GM18861 (cell line): ENCODE measurements at regions not wholly inside any gene's neighbourhood (a gene's known extent, or its start where the extent isn't known, plus 50 kb on each side); places are given as distances from the start of the nearest gene placed in this dataset.
"Not testable (repeated sequence)": the region's sequence is repeated elsewhere in the genome, so short reads cannot be mapped to it uniquely, and the experiment has no call there.

Experiments
- ATAC-seq: cut with Tn5 transposase; IDR thresholded peaks from one replicate; pipeline ENCODE4 v1.9.1; 2021; ENCODE audit not compliant: unreplicated experiment

DNA sequence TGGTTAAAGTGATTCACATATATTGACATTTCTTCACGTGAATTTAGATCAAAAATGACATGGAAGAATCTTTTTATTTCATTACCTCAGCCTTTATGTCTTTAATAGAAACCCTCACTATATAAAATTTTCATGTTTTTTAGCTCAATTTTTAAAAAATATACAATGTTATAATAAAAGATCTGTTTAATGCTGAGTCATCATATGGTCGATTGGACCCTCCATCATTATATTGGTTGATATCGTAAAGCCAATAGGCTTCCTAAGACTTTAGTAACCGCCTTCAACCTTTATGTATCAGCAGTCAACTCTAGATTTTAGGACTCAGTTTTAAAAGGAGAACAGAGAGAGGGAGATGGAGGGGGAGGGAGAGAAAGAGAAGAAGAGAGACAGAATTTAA is 162.3 kb upstream of the FERD3L start:
- no peak for ATAC-seq

GRCh38 chr7:19305698-19306097 is 160.5 kb upstream of the FERD3L start:
- ATAC-seq, result no peak

- ATAC-seq, result no peak
Observed at GRCh38 chr7:19304086-19304485, 158.9 kb upstream of the FERD3L start.

GRCh38 chr7:19302731-19303130 is 157.5 kb upstream of the FERD3L start:
- no peak for ATAC-seq

DNA sequence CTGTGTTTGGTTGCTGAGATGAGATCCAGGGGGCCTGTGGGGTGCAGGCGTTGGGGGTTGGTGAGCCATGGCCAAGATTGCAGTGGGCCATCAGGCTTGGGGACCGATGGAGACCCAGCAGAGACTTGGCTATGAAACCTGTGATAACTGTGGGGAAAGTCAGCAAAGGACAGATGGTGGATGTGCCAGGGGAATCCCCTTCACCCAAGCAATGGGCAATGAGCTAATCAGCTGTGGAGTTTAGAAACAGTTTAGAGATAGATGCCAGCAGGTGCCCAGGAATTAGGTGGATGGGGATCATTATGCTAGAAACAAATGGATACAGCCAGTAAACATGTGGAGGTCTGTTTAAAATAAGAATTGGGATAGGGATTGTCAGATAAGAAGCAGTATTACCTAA is 151.4 kb upstream of the FERD3L start:
- no peak for ATAC-seq

DNA sequence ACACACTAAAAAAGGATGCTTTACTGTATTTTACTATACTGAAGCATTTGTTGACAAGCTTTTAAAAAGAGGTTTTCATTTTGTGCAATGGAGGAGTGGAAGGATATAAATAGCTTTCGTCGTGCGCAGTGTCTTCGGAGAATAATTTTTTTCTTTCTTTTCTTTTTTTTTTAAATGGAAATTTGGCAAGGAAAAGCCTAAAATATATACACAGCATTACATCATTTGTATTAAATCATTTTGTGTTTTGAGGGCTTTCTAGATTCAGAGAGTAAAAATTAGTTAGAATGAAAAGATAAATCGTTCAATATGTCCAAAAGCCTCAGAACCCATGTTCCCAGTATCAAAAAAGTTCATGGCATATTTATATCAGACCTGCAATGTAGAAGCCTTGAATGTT is 150.2 kb upstream of the FERD3L start:
- no peak for ATAC-seq

GRCh38 chr7:19294619-19295018 is 149.4 kb upstream of the FERD3L start:
- no peak for ATAC-seq

GRCh38 chr7:19293431-19293830 is 148.2 kb upstream of the FERD3L start:
- ATAC-seq, result no peak

- no peak for ATAC-seq
Observed at GRCh38 chr7:19290968-19291367, 145.7 kb upstream of the FERD3L start.

DNA sequence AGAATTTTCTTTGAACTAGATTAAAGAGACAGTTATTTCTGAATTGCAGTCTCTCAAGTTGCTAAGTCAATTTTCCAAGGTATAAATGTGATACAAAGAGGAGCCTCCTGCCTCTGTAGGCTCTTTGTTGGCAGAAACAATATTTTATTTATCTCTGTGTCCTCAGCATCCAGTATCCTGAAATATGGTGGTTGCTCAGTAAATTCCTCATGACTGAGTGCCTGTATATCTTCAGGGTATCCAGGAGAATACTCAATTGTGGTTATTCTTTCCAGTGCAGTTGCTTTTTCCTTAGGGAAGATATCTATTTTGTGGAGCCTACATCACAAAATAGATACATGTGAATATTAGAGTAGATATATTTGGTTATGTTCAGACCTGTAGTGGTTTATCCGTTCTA is 144.8 kb upstream of the FERD3L start:
- ATAC-seq, result no peak

GRCh38 chr7:19284596-19285300 is 139.5 kb upstream of the FERD3L start:
- no peak for ATAC-seq

DNA sequence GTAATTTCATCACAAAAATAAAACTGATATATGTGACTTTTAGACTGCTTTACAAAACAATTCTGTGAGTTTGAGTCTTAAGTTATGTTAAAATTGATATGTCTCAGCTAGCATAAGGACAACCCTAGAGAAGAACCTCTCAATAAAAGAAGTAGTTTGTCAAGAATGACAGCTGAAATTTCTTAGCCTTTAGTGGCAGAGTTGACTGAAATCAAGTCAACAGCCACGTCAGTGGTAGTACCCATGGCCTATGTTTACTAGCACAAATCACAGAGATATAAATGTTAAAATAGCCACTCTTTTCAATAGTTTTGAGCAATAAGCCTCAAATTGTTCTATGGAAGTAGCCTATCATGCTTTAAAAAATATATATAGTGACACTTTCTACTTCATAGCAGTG is 138.9 kb upstream of the FERD3L start:
- no peak for ATAC-seq

DNA sequence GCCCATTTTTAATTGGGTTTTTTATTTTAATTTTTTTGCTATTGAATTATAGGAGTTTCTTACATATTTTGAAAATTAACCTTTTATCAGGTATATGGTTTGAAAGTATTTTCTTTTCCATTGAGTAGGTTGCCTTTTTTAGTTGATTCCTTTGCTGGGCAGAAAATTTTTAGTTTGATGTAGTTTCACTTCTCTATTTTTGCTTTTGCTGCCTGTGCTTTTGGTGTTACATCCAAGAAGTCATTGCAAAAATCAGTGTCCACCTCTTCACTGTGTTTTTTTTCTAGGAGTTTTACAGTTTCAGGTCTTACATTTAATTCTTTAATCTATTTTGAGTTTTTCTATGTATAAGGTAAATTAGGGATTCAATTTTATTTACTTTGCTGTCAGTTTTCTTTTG is 129.8 kb upstream of the FERD3L start:
- no peak for ATAC-seq

DNA sequence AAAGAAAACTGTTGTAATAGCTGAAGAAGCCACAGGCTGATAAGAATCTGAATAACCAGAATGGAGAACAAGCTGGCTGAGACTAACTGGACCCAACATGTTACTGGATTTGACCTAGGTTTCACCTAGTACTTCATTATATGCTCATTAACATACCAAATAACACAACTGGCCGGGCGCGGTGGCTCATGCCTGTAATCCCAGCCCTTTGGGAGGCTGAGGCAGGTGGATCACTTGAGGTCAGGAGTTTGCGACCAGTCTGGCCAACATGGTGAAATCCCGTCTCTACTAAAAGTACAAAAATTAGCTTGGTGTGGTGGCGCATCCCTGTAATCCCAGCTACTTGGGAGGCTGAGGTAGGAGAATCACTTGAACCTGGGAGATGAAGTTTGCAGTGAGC is 127.1 kb upstream of the FERD3L start:
- not testable (repeated sequence) for ATAC-seq

DNA sequence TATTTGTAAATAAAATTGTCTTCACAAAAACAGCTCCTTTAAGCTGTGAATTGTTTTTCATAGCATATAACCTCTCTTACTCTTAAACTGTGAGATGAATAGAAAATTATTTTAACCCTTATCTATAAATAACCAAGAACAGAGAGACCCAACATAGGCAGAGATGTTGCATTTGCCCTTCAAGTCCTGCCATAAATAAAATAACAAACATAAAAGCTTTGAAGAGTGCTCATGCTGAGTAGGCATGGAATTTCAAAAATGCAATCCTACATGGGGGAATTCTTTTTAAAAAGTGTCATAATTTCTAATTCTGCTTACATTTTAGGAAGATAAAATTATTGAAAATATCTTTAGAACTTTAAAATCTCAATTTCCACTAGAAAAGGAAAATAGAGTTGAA is 124.1 kb upstream of the FERD3L start:
- ATAC-seq, result no peak

- no peak for ATAC-seq
Observed at GRCh38 chr7:19268737-19269136, 123.5 kb upstream of the FERD3L start.

DNA sequence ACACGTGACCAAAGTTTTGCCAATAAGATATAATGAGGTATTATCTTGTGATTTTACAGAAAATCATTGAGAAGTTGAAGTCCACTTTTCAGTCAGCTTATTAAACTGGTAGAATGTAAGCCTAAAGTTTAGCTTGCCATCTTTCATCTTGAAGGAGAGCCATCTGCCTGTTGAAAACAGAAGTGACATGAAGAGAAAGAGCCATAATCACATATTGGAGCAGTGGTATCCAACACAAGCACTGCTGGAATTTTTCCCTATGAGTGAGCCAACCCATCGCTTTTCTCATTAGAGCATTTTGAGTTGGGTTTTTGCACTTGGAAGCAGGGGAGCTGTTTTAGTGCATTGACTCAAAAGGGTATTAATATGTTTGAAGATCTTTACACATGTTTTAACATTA is 117.6 kb upstream of the FERD3L start:
- ATAC-seq, result no peak

GRCh38 chr7:19249281-19249680 is 104.1 kb upstream of the FERD3L start:
- ATAC-seq, result no peak

DNA sequence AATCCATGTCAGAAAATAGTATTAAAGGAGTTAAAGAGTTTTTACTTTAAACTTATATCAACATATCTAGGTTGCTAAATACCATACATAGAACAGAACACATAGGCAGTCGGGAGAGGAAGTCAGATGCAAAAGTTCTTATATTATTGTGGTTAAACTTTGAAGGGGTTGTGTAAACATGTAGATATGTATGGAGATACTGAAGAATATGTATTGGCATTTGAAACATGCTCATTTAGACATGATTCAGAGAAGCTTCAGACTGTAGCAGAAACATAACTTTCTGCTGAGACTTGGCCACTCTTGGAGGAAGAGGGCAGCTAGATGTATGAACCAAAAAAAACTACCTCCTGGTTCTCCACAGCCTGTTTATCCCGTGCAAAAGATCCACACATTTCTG is 103.5 kb upstream of the FERD3L start:
- no peak for ATAC-seq

GRCh38 chr7:19248115-19248514 is 102.9 kb upstream of the FERD3L start:
- no peak for ATAC-seq

GRCh38 chr7:19247017-19247416 is 101.8 kb upstream of the FERD3L start:
- no peak for ATAC-seq

- no peak for ATAC-seq
Observed at GRCh38 chr7:19242246-19242645, 97.0 kb upstream of the FERD3L start.

- no peak for ATAC-seq
Observed at GRCh38 chr7:19239951-19240350, 94.7 kb upstream of the FERD3L start.
